NCI-H345 treated with DMSO at 0.1 percent for 48 hours (cell line): ENCODE measurements at regions not wholly inside any gene's neighbourhood (a gene's known extent, or its start where the extent isn't known, plus 50 kb on each side); places are given as distances from the start of the nearest gene placed in this dataset.

Experiments used
- DNase-seq: peaks from one replicate; lab custom pipeline; 2025; ENCODE audit not compliant: unreplicated experiment; lab: John Stamatoyannopoulos, UW

DNA sequence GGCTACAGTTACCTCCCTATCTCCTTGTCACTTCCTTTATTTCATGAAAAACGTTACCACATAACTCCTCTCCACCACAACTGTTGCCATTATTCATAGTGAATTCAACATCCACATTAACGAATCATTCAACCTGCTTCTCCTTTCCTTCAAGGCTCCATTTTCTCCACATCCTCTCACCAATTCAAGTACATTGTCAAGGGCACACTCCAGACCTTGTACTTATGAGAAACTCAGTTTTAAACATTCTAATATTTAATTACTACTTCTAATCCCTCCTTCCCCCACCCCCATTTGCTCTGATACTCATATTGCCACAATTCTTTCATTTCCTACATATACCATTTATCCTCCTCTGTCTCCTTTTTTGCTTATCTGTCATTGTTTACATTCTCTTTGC is 871.2 kb downstream of the TUSC7 start:
- no peak for DNase-seq

- DNase-seq = peak; percentile 8
These were observed 876.6 kb downstream of the TUSC7 start for GRCh38 chr3:117586161-117586560.

DNA sequence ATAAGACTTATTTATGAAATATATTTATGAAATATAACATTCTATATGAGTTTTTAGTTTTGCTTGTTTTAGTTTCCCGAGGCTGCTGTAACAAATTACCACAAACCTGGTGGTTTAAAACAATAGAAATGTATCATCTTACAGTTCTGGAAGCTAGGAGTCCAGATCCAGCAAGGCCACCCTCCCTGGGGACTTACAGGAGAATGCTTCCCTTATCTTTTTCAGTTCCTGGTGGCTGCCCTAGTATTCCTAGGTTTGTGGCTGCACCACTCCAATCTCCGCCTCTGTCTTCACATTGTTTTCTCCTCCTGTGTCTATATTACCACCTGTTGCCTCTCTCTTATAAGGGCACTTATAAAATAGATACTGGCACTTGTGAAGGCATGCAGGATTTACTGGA is 877.8 kb downstream of the TUSC7 start:
- DNase-seq = peak; percentile 3

DNA sequence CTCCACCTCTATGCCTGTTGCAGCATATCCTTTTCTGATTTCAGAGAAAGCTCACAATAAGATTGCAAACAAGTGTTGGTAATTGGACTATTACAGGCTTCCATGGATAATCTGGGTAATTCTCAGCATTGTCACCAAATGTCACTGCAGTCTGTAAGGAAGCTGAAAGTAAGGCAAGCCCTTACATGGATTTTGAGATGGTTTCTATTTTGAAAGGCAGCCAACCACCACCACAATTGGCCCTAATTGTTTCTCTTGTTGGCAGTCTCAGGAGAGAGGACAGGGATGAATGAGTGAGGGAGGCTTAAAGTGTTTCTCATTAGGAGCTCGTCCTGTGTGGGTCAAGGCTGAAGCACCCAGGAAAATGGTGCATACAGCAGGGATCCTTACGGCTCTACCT is 879.9 kb downstream of the TUSC7 start:
- DNase-seq = peak; percentile 57

GRCh38 chr3:117595615-117596014 is 886.0 kb downstream of the TUSC7 start:
- no peak for DNase-seq

DNA sequence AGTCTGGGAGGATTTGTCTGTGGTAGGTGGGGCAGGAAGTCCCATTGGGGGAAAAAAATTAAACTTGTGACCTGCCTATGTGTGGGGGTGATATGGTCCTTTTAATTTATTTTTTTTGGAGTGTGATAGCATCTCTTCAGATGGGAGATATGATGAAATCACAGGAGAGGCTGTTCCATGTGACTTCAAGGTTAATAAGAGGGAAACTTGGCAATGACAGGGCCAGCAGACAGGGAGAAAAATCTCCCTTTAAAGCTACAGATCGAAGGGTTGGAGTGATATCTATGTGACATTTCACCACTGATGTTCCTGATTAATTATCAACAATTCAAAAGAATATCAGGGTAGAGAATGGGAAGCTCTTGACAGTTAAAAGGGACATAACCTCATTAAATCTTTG is 886.9 kb downstream of the TUSC7 start:
- DNase-seq = no peak

- no peak for DNase-seq
These were observed 888.3 kb downstream of the TUSC7 start for GRCh38 chr3:117597865-117598264.

GRCh38 chr3:117600112-117600511 is 890.5 kb downstream of the TUSC7 start:
- DNase-seq = no peak

GRCh38 chr3:117600666-117601065 is 891.1 kb downstream of the TUSC7 start:
- DNase-seq = no peak

DNA sequence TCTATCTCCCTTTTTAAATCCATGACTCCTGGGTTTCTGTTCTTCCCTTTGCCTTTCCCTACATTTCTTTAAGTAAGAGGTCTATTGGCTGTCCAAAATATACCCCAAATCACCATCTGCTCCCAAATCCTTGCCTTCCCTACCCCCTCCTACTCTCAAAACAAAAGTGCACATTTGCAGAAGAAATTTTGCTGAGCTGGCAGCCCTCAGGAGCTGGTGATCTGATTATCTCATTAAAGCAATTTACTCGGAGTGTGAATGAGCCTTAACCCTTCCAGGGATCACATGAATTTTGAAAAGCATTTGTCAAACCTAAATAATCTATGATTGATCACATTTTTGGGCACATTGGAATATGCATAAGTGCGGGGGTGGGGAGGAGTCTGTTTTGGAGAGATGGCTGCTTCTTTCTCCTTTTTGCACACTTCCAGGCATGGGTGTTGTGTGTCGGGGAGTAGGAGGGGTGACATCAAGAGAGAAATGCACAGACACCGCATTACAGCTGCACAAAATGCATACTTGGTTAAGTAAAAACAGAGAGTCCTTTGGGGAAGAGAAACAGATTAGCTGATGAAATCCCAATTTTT is 892.6 kb downstream of the TUSC7 start:
- no peak for DNase-seq

DNA sequence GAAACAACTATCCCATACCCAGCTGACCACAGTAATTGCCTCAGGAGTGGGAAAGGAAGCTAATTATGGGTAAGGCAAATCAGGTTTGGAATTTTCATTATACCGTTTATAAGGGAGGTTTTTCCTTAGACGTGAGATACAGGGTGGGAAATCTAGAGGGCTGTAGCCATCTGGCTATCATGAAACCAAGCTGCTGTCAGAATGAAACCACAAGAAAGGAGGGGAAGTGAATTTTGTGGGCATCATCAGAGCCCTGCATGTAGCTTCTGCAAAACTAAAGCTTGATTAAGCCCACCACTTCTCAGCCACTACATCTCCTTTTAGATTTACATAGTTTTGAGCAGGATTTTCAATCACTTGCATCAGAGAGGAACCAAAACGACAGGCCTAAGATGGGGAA is 893.5 kb downstream of the TUSC7 start:
- DNase-seq = no peak

- DNase-seq = no peak
These were observed 897.3 kb downstream of the TUSC7 start for GRCh38 chr3:117606866-117607265.

GRCh38 chr3:117609330-117609729 is 899.8 kb downstream of the TUSC7 start:
- no peak for DNase-seq

DNA sequence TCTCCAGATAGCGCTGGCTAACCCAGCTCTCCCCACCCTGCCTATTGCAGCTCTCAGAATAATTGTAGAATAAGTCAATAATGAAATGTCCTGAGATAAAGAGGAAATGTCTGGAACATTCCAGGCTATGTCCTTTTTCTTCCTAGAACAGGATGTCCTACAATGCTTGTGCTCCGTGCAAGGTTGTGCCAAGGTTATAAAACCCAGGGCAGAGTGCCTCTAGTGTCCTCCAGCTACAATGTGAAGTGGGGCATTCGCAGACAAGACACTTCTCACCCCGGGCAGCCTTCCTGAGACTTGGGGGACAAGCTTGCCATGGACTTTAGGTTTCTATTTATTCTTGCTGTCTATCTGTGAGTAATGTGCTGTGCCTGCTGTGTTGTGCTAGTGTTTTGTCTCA is 900.6 kb downstream of the TUSC7 start:
- no peak for DNase-seq

GRCh38 chr3:117611211-117611610 is 901.6 kb downstream of the TUSC7 start:
- no peak for DNase-seq

DNA sequence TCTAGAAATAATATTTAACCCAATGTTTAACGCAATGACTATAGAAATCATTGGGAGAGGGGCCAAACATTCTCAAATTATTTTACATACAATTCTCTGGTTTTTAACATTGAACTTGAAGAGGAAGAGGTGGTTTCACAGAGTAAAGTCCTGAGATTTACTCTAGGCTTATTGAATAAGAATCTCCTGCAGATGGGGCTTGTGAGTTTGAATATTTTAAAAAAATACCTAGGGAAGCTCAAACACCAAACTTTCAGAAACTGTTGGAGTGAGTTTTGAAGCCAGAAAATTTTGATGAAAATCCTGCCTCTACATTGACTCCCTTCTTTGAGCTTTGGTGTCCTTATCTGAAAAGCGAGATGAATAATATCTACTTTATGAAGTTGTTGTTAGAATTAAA is 906.6 kb downstream of the TUSC7 start:
- DNase-seq = no peak

GRCh38 chr3:117617906-117618305 is 908.3 kb downstream of the TUSC7 start:
- no peak for DNase-seq

- DNase-seq = no peak
These were observed 908.9 kb downstream of the TUSC7 start for GRCh38 chr3:117618462-117618861.

DNA sequence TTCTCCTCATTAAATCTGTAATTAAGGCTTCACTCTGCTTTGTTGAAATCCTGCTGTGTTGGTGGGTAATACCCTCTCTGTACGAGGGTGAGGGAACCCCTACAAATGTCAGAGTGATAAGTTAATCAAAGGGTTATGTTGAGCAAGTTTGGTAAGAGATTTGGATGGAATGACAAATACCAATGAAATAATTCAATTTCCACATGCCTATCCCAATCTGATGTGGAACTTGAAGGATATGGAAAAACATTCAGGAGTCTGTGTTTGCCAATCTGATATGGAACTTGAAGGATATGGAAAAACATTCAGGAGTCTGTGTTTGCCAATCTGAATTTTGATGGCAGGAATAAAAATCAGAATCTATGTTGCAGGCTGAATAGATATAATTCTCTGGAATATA is 910.2 kb downstream of the TUSC7 start:
- DNase-seq = no peak

- DNase-seq = no peak
These were observed 912.7 kb downstream of the TUSC7 start for GRCh38 chr3:117622171-117622841.

- no peak for DNase-seq
These were observed 914.8 kb downstream of the TUSC7 start for GRCh38 chr3:117624424-117624823.

DNA sequence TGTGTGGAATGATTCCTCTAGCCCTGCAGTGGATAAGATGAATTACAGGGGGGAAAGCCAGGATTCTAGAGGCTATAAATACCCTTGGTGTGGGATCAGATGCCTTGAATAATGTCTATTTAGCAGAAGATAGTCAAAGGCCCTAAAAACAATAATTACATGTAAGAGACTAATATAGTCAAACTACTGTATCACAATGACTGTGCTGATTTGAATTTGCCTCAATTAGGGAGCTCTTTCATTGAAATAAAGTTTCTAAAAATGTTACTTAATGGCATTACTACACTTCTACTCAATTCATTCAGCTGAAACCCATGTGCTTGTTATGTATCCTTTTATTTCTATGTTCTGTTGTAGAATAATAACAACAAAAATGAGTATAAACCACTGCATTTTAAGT is 915.6 kb downstream of the TUSC7 start:
- no peak for DNase-seq

DNA sequence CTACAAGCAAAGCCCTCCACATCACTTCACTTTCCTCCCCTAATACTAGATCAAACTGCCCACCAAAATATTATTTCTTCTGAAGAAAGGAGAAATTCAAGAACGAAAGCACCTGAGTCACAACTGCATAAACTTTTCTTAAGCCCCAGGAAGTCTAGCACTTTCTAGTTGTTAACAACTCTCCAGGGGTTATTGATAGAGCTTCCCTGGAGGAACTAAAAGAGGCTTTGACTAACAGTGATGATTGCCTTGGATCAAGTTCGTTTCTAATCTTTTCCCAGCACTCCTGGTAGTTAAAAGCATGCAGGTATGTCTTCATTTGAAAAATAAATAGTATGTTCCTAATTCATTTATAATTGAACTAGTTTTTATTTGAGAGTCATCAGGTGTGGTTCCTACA is 917.0 kb downstream of the TUSC7 start:
- DNase-seq = no peak
